GM19452 (cell line): ENCODE measurements at regions not wholly inside any gene's neighbourhood (a gene's known extent, or its start where the extent isn't known, plus 50 kb on each side); places are given as distances from the start of the nearest gene placed in this dataset.

Experiments used
- ATAC-seq: cut with Tn5 transposase; IDR thresholded peaks from one replicate; pipeline ENCODE4 v1.9.1; 2021; ENCODE audit not compliant: unreplicated experiment

DNA sequence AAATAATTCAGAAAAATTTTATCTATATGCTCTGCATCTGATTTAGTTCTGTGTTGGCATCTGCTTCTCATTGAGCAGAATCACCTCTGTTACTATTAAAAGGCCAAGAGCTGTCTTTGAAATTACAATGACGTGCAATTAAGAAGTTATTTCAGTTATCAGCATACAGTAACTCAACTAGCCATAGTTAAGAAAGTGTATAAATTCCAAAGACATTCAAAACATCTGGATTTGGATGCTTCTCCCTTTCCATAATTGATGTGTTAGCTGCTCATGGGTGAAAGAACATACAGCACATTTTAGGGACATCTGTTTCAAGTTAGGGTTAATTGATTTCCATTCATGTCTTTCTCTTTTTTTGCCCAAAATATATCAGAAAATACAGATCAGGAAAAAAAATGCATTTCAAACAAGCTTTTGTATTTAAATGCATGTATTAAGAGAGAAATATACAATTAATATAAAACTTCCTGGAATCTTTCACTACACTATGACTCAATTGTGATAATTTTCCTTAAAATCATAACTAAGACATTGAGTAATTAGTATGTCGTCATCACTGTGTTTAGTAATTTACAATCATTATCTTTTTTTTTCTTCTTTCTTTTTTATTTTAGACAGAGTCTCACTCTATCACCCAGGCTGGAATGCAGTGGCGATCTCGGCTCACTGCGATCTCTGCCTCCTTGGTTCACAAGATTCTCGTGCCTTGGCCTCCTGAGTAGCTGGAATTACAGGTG, 82.7 kb upstream of the MBNL1 start:
- no peak for ATAC-seq

DNA sequence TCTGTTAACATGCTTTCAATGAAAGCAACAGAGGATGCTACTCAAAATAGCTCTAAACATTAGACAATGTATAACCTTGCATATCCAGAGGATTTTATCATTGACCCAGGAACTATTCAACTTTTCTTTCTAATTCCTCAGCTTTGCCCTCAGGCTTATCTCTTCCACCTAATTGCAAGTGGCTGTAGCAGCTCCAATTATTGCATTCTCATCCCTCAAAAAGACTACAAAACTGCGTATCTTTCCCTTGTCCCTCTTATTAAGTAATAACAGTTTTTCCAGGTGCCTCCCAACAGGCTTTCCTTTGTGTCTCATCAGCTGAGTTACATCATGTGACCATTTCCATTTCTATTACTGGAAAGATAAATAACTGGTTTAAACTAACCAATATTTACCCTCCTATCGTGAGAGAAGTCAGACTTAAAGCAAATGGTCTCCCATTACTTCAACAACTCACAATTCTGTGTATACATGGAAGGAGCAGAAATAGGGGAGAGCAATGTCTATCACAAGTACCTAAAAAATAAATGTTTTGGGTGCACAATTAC, 78.0 kb upstream of the MBNL1 start:
- no peak for ATAC-seq

DNA sequence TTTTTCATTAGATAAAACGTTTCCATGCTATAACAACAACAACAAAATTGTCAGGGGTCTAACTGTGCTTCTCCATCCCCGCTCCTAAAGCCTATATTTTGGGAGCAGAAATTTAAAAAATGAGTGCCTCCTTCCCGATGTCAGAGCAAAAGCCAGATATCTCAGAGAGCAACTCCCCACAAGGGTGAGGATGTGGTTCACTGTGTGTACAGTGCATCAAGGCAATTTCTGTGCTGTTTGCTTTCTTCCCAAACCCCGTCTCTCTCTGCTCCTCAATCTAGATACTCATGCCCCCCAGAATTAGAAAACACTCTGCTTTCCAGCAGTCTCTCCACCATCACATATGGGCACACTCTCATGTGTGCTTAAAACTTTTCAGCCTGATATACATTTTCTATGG, 76.7 kb upstream of the MBNL1 start:
- ATAC-seq: no peak

DNA sequence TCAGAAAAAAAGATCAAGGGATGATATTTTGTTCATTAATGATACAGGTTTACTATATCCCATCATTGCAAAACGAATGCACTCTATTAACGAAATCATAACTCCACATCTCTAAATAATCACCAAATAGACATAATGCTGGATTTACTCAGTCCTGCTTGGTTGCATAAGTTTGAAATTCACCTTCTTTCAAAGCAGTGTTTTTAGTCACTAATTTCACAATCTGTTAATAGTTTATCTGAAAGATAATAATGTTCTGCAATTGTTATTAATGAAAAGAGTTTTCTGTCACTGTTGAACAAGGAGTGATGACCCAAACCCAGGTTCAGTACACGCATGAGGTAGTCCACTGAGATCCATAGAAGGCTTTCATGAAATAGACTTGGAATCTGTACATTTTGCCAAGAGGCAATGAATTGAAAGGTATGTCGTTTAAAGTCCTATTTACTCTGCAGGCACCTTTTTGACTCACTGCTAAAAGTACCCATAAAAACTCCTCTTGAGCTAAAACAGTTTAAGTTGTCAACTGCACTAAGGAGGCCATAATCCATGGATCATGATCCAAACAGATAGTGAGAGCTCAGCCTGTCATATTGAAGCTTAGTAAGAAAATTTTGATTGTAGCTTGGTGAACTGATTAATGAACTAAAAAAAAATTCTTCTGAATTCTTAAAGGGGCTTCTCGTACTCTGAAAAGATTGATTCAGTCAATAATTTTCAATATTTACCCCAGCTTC, 75.6 kb upstream of the MBNL1 start:
- no peak for ATAC-seq

DNA sequence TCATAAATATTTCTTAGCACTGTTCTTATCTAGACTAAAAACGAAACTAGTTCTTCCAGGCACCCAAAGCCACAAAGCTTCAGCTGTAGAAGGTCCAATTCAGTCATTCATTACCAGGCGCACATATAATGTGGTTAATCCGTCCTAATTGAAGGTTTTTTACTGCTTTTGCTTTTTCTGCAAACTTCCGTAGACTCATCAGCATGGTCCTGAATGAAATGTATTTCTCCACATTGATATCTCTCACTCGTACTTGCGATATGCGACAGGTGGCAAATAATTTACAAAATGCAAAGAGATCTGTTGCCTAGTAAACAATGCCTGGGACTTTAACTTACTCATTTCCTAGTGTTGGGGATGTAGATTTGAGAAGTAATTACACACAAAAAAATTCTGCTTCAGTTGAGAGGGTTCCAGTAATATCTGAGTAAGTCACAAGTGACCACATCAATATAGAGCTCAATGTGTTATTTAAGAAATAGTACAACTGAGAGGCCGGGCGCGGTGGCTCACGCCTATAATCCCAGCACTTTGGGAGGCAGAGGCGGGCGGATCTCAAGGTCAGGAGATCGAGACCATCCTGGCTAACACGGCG, 75.0 kb upstream of the MBNL1 start:
- peak; percentile 67 for ATAC-seq

DNA sequence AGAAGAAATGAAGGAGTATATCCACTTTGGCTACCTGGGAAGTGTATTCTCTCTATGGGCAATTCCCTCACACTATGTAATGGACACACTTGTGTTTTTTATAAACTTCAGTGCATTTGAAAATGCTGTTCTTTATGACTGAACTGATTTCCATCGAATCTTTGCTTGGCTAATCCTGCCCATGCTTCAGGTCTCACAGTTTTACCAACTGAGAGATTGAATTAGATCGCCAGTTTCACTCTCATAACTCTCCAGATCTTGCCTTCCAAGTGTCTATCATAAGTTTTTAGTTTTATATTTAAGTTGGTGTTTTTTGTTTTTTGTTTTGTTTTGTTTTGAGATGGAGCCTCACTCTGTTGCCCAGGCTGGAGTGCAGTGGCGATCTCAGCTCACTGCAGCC, 73.5 kb upstream of the MBNL1 start:
- no peak for ATAC-seq

DNA sequence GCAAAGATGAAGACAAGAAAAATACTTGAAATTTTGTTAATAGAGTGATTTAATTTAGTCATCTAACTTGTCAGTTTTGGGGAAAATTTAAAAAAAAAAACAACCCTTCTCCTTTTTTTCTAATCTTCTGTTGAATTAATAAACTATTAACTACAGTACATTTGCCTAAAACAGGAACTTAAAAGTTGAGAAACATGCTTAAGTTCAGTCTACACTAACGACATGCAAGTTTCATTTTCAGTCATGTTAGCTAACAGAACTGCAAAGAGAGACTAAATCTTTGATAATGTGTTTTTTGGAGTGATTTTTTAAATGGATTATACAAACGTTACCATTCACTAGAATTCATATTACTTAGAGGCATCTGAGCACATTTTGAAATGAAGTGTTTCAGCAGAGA, 71.9 kb upstream of the MBNL1 start:
- ATAC-seq: peak; percentile 31

DNA sequence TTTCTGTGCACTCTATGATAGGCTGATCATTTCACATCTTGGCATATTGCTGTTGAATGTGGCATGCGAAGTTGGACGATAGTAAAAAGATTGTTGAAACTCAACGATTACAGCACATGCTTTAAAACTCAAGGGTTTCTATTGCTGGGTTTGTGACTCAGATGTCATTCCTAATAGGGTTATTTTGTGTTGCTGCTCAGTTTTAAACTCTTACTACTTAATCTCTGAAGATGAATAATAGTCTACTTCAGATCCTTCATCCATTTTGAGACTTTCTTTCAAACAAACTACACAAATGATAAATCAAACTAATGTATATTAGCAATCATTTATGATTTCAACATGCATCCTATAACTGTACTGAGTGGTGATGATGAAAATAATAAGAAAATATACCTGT, 71.3 kb upstream of the MBNL1 start:
- no peak for ATAC-seq

DNA sequence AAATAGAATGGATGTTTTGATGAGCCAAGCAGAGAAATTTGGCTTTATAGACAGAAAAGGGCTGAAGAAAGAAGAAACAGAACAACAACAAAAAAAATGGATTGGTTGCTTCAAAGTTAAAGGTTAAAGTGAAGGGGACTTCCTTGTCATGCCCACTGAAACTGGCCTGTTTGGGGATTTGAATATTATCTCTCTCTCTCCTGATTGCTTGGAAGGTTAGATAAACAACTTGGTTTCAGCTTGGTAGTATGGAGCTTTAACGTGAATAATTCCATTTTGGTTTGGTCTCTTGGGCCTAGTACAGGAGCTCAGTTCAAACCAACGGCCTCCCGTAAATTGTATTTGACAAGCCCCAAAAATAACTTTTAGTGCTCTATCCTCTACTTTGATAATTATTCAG, 70.8 kb upstream of the MBNL1 start:
- ATAC-seq: peak; percentile 26

DNA sequence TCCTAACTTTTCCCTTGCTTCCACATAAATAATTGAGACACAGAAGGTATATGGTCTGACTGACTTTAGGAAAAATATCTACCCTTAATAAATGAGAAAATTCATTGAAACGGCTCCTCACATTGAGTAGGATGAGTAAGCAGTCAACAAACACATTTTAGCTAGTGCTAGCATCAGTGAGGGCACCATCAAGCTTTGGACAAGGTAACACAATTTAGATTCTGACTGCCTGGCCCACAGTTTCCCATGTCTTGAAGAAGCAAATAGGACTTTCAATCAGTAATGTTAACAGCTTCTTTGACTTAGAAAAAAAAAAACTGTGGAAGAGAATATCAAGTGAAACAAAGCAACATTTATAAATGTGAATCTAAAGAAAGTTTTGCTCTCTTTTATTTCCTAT, 70.1 kb upstream of the MBNL1 start:
- no peak for ATAC-seq

DNA sequence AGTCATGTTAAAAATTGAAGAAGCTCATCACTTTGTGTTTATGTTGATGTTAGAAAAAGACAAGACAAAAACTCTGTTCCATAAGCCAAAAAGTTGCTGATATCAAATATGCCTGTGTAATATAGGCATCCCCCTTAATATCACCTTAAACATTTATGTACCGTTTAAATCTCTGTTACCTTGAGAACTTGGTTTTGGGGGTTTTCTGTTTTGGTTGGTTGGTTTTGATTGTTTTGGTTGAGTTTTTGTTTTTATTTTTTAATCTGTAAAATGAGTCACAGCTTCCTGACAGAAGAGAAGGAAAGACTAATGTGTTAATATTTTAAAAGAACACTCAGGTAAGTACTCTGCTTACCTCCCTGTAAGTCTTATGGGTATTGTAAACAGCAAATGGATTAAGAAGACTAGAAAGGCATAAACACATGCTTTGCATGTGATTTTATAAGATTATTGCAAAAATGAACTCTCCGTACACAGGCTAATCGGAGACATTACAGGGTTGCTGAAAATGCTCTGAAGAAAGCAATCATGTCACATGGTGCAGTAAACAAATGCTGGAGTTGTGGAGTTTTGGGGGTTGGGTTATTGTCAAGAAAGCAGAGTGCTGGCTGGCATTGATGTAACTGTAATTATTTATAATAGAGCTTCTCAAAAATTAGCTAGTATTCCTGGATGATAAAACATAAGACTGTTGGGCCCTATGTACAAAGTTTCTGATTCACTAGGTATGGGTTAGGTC, 69.5 kb upstream of the MBNL1 start:
- ATAC-seq: no peak

DNA sequence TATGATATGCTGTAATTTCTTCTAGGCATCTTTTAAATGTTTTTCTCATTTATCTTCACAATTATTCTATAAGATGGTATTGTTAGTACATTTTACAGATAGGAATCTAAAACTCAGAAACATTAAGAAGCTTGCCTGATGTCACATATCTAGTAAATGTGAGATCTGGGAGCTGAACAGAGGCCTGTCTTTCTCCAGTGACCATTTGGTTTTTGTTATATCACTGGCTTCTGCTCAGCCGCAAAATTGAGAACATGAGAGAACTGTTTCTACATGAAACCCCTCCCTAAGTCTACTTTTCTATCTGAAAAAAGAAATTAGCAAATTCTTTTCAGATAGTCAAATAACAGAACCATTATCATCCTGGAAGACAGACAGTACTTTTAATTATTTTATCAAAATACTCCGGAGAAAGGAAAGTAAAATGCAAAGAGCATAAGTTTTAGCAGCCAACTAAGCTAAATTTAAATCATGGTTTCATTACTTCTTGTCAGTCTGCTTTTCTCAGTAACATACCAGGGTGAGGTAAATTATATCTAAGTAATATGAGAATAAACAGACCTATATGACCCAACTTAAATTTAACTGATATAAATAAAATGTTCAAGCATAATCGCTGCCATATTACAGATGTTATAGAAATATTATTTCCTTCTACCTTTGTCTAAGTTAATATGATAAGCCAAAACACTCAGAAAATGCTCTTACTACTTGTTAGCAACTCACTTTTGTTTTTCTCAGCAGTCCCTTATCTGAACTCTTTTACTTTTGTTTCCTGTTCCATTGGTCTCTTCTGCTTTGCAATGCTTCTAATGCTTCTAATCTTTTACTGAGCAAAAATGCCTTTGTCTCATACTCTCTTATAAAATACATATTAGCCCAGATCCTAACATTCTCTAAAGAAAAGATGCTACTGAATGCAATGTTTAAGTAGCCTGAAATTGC, 68.0 kb upstream of the MBNL1 start:
- ATAC-seq: no peak

DNA sequence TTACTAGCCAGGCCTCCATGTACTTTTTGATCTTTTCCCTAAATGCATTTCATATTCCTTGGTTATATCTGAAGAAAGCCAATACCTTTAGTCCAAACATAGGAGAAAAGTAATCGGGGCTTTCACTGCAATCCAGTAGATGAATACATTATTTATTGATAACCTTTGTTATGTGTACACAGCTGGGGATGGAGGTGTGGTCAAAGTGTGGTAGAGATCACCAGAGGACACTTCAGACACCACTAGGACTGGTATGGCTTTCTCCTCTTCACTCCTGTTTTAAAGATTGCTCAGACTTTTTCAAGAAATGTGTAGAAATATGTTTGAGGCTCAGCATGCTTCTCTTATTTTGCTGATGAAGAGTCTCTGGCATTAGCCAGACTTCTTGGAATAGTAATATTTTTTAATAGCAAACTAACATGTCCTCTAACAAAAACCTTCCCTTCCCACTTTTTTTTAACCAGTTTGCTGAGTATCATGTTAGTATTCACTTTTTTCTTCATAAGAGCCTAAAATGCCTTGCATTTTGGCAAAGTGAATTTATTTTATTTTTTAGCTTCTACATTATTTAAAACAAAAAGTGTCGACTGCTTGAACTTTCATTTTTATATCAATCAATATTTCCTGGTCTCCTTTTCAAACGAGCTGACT, 65.6 kb upstream of the MBNL1 start:
- ATAC-seq: peak; percentile 35

DNA sequence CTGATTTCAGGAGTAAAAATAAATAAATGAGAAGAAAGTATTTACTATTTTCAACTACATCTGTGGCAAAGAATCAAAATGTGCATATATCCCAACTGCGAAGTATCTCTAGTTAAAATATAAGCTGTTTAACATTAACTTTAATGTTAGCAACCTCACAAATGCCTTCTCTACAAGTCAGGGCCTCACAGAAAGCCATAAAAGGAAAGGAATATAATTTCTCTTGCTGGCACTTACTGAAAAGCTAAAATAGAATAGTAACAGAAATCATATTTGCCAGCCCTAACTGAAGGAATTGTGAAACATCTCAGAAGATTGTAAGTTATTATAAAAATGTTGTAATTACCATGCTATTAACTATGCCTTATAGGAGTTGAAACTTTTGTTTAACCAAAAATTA, 65.1 kb upstream of the MBNL1 start:
- no peak for ATAC-seq

DNA sequence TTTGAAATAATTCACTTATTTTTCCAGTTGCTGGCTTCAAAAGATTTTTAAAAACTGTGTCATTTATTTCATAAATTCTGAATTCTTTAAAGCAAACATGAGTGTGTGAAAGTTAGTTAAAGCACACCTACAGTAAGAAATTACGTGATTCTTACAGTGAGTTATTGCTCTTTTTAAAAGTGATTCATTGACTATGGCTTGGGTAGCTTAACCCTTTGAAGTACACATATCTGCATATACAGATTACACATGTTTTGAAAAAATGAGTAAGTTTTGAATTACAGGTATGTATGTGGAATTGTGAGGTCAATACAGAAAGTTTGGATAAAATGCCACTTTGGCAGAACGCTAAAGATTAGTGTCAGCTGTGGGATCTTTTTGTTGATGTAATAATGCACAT, 64.5 kb upstream of the MBNL1 start:
- ATAC-seq: no peak

DNA sequence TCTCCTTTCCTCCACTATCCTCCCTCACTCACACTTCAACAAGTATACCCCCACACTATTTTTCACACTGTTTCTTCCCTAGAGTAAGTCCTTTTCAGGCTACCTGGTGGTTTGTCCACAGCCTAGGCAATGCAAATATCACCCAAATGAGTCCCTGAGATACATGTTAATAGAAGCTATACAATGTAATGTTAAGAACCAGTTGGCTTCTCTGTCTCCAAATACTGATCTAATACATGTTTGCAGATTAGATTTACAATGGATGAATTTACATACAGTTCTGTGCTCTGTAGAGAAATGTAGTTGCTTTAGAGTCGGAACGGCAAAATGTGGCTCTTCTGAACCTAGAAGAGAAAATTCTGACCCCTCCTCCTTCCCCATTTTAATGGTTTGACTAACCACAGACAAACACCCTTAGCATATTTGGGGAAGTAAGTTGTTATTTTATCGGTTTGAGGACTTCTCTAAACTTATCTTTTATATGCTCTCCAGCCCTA, 63.6 kb upstream of the MBNL1 start:
- peak; percentile 47 for ATAC-seq

DNA sequence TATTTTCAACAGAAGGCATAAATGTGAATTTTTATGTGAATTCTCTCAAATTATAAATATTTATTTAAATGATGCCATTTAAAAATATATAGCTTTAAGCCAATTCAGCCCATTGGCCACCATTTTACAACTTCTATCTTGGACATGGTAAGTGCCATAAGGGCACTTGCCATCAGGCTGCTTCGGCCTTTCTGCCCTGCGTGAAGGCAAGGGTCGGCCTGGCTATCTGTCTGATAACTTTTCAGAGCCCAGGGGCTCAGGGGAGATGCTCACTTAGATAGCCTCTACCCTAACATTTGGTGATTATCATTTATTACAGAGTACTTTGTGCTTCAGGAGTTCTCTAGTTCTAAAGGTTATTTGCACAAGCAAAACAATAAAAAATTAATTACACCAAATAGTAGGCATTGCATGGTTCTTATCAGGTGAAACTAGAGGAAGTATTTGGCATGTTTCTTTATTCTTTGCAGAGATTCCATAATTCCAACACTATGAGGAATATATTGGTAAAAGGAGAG, 62.4 kb upstream of the MBNL1 start:
- ATAC-seq: no peak

DNA sequence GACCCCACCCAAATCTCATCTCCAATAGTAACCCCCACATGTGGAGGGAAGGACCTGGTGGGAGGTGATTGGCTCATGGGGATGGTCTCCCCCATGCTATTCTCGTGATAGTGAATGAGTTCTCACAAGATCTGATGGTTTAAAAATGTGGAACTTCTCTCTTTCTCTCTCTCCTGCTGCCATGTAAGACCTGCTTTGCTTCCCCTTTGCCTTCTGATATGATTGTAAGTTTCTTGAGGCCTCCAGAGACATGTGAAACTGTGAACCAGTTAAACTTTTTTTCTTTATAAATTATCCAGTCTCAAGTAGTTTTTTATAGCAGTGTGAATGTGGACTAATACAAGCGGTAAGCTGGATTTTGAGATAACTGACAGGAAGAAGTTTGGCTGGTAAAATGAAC, 60.3 kb upstream of the MBNL1 start:
- no peak for ATAC-seq

DNA sequence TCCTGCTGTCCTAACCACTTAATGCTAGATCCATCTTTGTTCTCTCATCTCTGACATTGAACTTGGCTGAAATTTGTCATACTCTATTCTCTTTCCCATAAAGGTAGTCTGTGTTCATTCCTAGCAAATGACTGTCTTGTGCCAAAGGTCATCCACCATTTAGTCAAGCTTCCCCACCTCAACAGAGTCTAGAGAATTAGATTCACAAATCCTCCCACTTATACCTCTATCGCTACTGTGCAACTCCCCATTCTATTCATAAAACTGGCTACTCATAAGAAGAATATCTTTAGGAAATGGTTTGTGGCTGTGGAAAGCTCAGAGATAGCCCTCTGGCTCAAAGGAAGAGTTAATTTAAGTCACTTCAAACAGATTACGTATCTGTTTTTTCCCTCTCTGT, 59.7 kb upstream of the MBNL1 start:
- no peak for ATAC-seq
